Vagina (tissue), 2 donors: ENCODE measurements at regions not wholly inside any gene's neighbourhood (a gene's known extent, or its start where the extent isn't known, plus 50 kb on each side); places are given as distances from the start of the nearest gene placed in this dataset.

Experiments used
- DNase-seq, 2 donors: peaks; one replicate each; pipeline ENCODE4 v3.0.0-alpha.2; 2017; ENCODE audit errors: extremely low spot score in 2 of 2
- H3K27ac ChIP-seq: fragments of 200-600 bp; sonication (generic); one replicate; pipeline ENCODE4 v1.5.1; 2019
- H3K27me3 ChIP-seq: fragments of 200-600 bp; sonication (generic); one replicate; pipeline ENCODE4 v1.5.1; 2019
- H3K36me3 ChIP-seq, 2 donors: fragments of 200-600 bp; sonication (generic); one replicate each; pipeline ENCODE4 v1.5.1; 2017 to 2019
- H3K4me1 ChIP-seq: fragments of 200-600 bp; sonication (generic); one replicate; pipeline ENCODE4 v1.5.1; 2019
- H3K4me3 ChIP-seq, 2 donors: fragments of 200-600 bp; sonication (generic); 1 replicate in 1 of 2; 2 replicates in 1 of 2; pipeline ENCODE4 v1.5.1; 2016 to 2019
- H3K9me3 ChIP-seq: fragments of 200-600 bp; sonication (generic); one replicate; pipeline ENCODE4 v1.5.1; 2019
- CTCF ChIP-seq, 3 experiments: fragments of 450-650 bp in 2 of 3; fragments of 200-600 bp in 1 of 3; sonication (generic) in 1 of 3; IDR thresholded peaks; one replicate each; pipeline ENCODE4 v1.5.1; 2017 to 2019; ENCODE audit warnings: antibody characterized with exemption in 3 of 3, mild to moderate bottlenecking in 2 of 3, moderate library complexity in 2 of 3
- POLR2A ChIP-seq, 2 donors: fragments of 450-650 bp; IDR thresholded peaks; one replicate each; pipeline ENCODE4 v1.6.1; 2017; ENCODE audit warnings: antibody characterized with exemption in 2 of 2, mild to moderate bottlenecking in 2 of 2, moderate library complexity in 2 of 2
- POLR2AphosphoS5 ChIP-seq, 2 donors: sonication (generic); formaldehyde crosslinking; IDR thresholded peaks; one replicate each; pipeline ENCODE4 v1.9.0; 2017; ENCODE audit warnings: antibody characterized with exemption in 2 of 2, mild to moderate bottlenecking in 2 of 2, low read depth in 1 of 2; ENCODE audit not compliant: insufficient read depth in 1 of 2
- intact Hi-C: fragments of 100-400 bp; cut with DNase I; formaldehyde crosslinking; loops from one replicate; pipeline ENCODE4 v1.15.1; 2023

- no peak overlapping the region for H3K27ac ChIP-seq
- no peak for DNase-seq
- intact Hi-C loops = no loop called here
- no peaks in the 10 kb centered on the region for H3K36me3 ChIP-seq
- no peak for TF ChIP-seq CTCF (IDR thresholded peaks at IDR 0.05)
- TF ChIP-seq POLR2A (IDR thresholded peaks at IDR 0.05) = no peak
- no peak for TF ChIP-seq POLR2AphosphoS5 (IDR thresholded peaks at IDR 0.05; ENCODE audit: insufficient read depth in 1 of 2, low read depth in 1 of 2)
- no peaks in the 10 kb centered on the region for H3K9me3 ChIP-seq
- no peaks in the 10 kb centered on the region for H3K4me1 ChIP-seq
- no peak overlapping the region for H3K4me3 ChIP-seq
- H3K27me3 ChIP-seq = no peaks in the 10 kb centered on the region
Measured at GRCh38 chr4:16442296-16442695, 216.0 kb upstream of the TAPT1 start.

- no peak for TF ChIP-seq POLR2AphosphoS5 (IDR thresholded peaks at IDR 0.05; ENCODE audit: insufficient read depth in 1 of 2, low read depth in 1 of 2)
- Histone ChIP-seq H3K9me3 (no peaks in the 10 kb centered on the region), H3K4me1 (no peaks in the 10 kb centered on the region), H3K36me3 (no peaks in the 10 kb centered on the region), H3K27ac (no peak overlapping the region), H3K4me3 (no peak overlapping the region), H3K27me3 (no peaks in the 10 kb centered on the region)
- no peak for DNase-seq
- intact Hi-C loops = no loop called here
Measured at GRCh38 chr4:16439768-16440167, 213.5 kb upstream of the TAPT1 start.

- Histone ChIP-seq H3K4me3 (no peak overlapping the region), H3K27me3 (no peaks in the 10 kb centered on the region), H3K27ac (no peak overlapping the region), H3K4me1 (no peaks in the 10 kb centered on the region), H3K9me3 (no peaks in the 10 kb centered on the region), H3K36me3 (no peaks in the 10 kb centered on the region)
- intact Hi-C loops = no loop called here
- TF ChIP-seq CTCF (IDR thresholded peaks at IDR 0.05) = no peak
- no peak for TF ChIP-seq POLR2A (IDR thresholded peaks at IDR 0.05)
- no peak for TF ChIP-seq POLR2AphosphoS5 (IDR thresholded peaks at IDR 0.05; ENCODE audit: insufficient read depth in 1 of 2, low read depth in 1 of 2)
- no peak for DNase-seq
Measured at GRCh38 chr4:16438986-16439385, 212.7 kb upstream of the TAPT1 start.

DNA sequence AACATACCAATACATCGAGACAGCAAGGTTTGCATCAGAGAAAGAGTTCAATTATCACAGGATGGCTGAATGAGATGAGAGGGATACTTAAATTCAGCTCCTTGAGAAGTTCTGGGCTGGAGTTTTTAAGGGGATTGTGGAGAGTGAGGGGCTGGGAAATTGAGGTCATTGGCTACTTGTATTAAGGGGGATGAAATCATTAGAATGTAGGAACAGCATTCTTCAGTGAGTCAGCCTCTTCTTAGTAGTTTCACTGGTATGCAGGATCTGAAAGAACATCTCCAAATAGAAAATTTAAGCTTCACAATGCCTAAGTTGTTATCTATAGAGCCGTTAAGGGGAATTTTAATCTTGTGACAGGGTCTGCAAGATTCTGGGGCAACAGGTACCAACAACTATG is 211.6 kb upstream of the TAPT1 start:
- no peak for DNase-seq
- H3K27ac ChIP-seq = no peak overlapping the region
- H3K27me3 ChIP-seq = no peaks in the 10 kb centered on the region
- no peaks in the 10 kb centered on the region for H3K36me3 ChIP-seq
- TF ChIP-seq POLR2AphosphoS5 (IDR thresholded peaks at IDR 0.05; ENCODE audit: insufficient read depth in 1 of 2, low read depth in 1 of 2) (no peak), POLR2A (IDR thresholded peaks at IDR 0.05) (no peak), CTCF (IDR thresholded peaks at IDR 0.05) (no peak)
- H3K9me3 ChIP-seq = no peaks in the 10 kb centered on the region
- intact Hi-C loops = no loop called here
- no peak overlapping the region for H3K4me3 ChIP-seq
- no peaks in the 10 kb centered on the region for H3K4me1 ChIP-seq

- TF ChIP-seq CTCF (IDR thresholded peaks at IDR 0.05) (no peak), POLR2AphosphoS5 (IDR thresholded peaks at IDR 0.05; ENCODE audit: insufficient read depth in 1 of 2, low read depth in 1 of 2) (no peak)
- Histone ChIP-seq H3K27me3 (no peaks in the 10 kb centered on the region), H3K9me3 (no peaks in the 10 kb centered on the region), H3K4me1 (no peaks in the 10 kb centered on the region), H3K4me3 (no peak overlapping the region), H3K36me3 (no peaks in the 10 kb centered on the region), H3K27ac (no peak overlapping the region)
- intact Hi-C loops = no loop called here
- no peak for DNase-seq
Measured at GRCh38 chr4:16431866-16432265, 205.6 kb upstream of the TAPT1 start.

- H3K4me3 ChIP-seq = no peak overlapping the region
- intact Hi-C loops = no loop called here
- TF ChIP-seq POLR2AphosphoS5 (IDR thresholded peaks at IDR 0.05; ENCODE audit: insufficient read depth in 1 of 2, low read depth in 1 of 2) = peak in 1 of 2 donors; percentile 24
- TF ChIP-seq CTCF (IDR thresholded peaks at IDR 0.05) = no peak
- H3K36me3 ChIP-seq = no peaks in the 10 kb centered on the region
- DNase-seq = no peak
- no peak overlapping the region for H3K27ac ChIP-seq
- H3K9me3 ChIP-seq = no peaks in the 10 kb centered on the region
- H3K27me3 ChIP-seq = no peaks in the 10 kb centered on the region
- no peaks in the 10 kb centered on the region for H3K4me1 ChIP-seq
Measured at GRCh38 chr4:16418814-16419213, 192.5 kb upstream of the TAPT1 start.
